Ishikawa (cell line): ENCODE measurements at regions not wholly inside any gene's neighbourhood (a gene's known extent, or its start where the extent isn't known, plus 50 kb on each side); places are given as distances from the start of the nearest gene placed in this dataset.

Experiments used
- CEBPB ChIP-seq: IDR thresholded peaks from 2 replicates; pipeline ENCODE4 v1.6.1; 2012
- CREB1 ChIP-seq: IDR thresholded peaks from 2 replicates; pipeline ENCODE4 v1.6.1; 2012; ENCODE audit warnings: low read depth
- EGR1 ChIP-seq: IDR thresholded peaks from 2 replicates; pipeline ENCODE4 v1.6.1; 2012
- EP300 ChIP-seq: IDR thresholded peaks from 2 replicates; pipeline ENCODE4 v1.6.1; 2012; ENCODE audit warnings: borderline replicate concordance
- FOXM1 ChIP-seq: IDR thresholded peaks from 2 replicates; pipeline ENCODE4 v1.6.1; 2012; ENCODE audit warnings: low read depth, borderline replicate concordance
- MAX ChIP-seq: IDR thresholded peaks from 2 replicates; pipeline ENCODE4 v1.6.1; 2012
- NFIC ChIP-seq: IDR thresholded peaks from 2 replicates; pipeline ENCODE4 v1.6.1; 2012
- RAD21 ChIP-seq: IDR thresholded peaks from 2 replicates; pipeline ENCODE4 v1.6.1; 2012; ENCODE audit warnings: low read depth
- REST ChIP-seq: IDR thresholded peaks from 2 replicates; pipeline ENCODE4 v1.6.1; 2012; ENCODE audit warnings: low read depth, mild to moderate bottlenecking
- TAF1 ChIP-seq: IDR thresholded peaks from 2 replicates; pipeline ENCODE4 v1.6.1; 2012; ENCODE audit warnings: low read depth, mild to moderate bottlenecking
- TCF12 ChIP-seq: IDR thresholded peaks from 2 replicates; pipeline ENCODE4 v1.6.1; 2012; ENCODE audit warnings: low read depth
- TEAD4 ChIP-seq: IDR thresholded peaks from 2 replicates; pipeline ENCODE4 v1.6.1; 2012
- USF1 ChIP-seq: IDR thresholded peaks from 2 replicates; pipeline ENCODE4 v1.6.1; 2012
- YY1 ChIP-seq: IDR thresholded peaks from 2 replicates; pipeline ENCODE4 v1.6.1; 2012; ENCODE audit warnings: low read depth
- ZBTB7A ChIP-seq: IDR thresholded peaks from 2 replicates; pipeline ENCODE4 v1.6.1; 2012; ENCODE audit warnings: low read depth

- TF ChIP-seq ZBTB7A (no peak), TCF12 (no peak), MAX (no peak), CREB1 (no peak), YY1 (no peak), NFIC (no peak), TEAD4 (no peak), RAD21 (no peak), FOXM1 (no peak), REST (no peak), USF1 (no peak), EP300 (no peak), TAF1 (no peak)
Observed at GRCh38 chr3:102301155-102301880, 133.5 kb upstream of the ZPLD1 start.

DNA sequence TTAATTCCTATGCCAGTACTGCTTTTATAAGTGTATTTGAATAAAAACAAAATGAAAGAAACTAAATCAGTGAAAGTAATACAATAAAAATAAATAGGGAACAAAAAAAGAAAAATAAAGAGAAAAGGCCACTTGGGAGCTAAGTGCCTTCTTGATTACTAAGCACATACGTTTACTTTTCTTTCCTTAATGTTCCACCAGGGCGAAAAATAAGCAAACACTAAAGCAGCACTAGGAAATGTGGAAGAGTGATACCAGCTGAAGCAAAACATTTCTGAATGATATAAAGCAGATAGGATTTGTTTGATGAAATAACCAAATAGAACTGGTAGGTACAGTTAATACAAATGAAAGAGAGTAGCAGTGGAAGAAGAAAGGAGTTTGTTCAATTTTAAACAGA is 132.8 kb upstream of the ZPLD1 start:
- no peak for TF ChIP-seq CEBPB
- TF ChIP-seq REST: no peak
- no peak for TF ChIP-seq EGR1
- TF ChIP-seq TEAD4: no peak
- no peak for TF ChIP-seq YY1
- TF ChIP-seq RAD21: no peak
- no peak for TF ChIP-seq ZBTB7A
- no peak for TF ChIP-seq EP300
- TF ChIP-seq USF1: no peak
- no peak for TF ChIP-seq NFIC
- no peak for TF ChIP-seq TCF12
- no peak for TF ChIP-seq MAX
- no peak for TF ChIP-seq CREB1

DNA sequence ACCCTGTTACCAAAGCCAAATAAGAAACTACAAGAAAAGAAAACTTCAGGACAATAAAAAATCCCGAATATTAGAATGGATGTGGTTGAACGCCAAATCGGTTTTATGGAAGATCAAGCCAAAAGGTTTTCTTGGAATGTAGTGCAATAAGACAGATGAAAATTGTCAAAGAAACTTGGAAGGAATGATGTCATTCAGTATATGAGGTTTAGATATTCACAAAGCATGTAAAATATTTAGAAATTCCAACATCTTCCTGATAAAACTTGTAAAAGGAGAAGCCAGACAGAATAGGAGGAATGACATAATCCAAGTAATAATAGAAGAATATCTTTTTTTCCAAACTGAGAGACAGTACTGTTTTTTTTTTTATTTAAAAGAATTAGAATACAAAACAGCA is 130.3 kb upstream of the ZPLD1 start:
- TF ChIP-seq TCF12: no peak
- no peak for TF ChIP-seq ZBTB7A
- no peak for TF ChIP-seq REST
- no peak for TF ChIP-seq CREB1
- no peak for TF ChIP-seq YY1
- TF ChIP-seq NFIC: no peak
- no peak for TF ChIP-seq TEAD4
- no peak for TF ChIP-seq TAF1
- TF ChIP-seq USF1: no peak
- TF ChIP-seq EGR1: no peak
- no peak for TF ChIP-seq EP300
- no peak for TF ChIP-seq CEBPB

DNA sequence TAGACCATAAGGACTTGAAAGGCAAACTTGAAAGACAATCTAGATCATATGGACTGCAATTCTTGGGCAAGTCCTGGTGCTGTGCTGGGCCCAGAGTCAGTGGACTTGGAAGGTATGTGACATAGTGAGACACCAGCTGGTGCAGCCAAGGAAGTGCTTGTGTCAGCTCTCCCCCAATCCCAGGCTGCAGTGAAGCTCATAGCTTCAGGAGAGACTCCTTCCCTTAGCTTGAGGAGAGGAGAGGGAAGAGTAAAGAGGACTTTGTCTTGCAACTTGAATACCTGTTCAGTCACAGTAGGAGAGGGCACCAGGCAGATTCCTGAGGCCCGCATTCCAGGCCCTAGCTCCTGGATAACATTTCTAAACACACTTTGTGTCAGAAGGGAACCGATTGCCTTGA is 127.4 kb upstream of the ZPLD1 start:
- TF ChIP-seq CREB1 (no peak), TEAD4 (no peak), MAX (no peak), TCF12 (no peak), USF1 (no peak), NFIC (no peak), EGR1 (no peak), EP300 (no peak), REST (no peak), FOXM1 (no peak)
